PFSK-1 (cell line): ENCODE measurements at regions not wholly inside any gene's neighbourhood (a gene's known extent, or its start where the extent isn't known, plus 50 kb on each side); places are given as distances from the start of the nearest gene placed in this dataset.

Experiments
- POLR2AphosphoS5 ChIP-seq: IDR thresholded peaks from 2 replicates; pipeline ENCODE4 v1.6.1; 2012; ENCODE audit warnings: low read depth, mild to moderate bottlenecking, control low read depth, low read length, moderate library complexity
- SIN3A ChIP-seq: IDR thresholded peaks from 2 replicates; pipeline ENCODE4 v1.6.1; 2012; ENCODE audit warnings: mild to moderate bottlenecking, low read length, moderate library complexity, borderline replicate concordance; ENCODE audit not compliant: insufficient read depth
- TAF1 ChIP-seq: IDR thresholded peaks from 2 replicates; pipeline ENCODE4 v1.6.1; 2012; ENCODE audit warnings: low read length, control low read depth, borderline replicate concordance; ENCODE audit not compliant: insufficient read depth
- TF ChIP-seq, protein P1 (sequence below), 2 experiments: IDR thresholded peaks; 2 replicates each; pipeline versions ENCODE4 v1.6.1 to v1.8.0; 2011 to 2012; ENCODE audit warnings: low read depth in 2 of 2, low read length in 2 of 2, control low read depth in 1 of 2, inconsistent platforms in 1 of 2, mild to moderate bottlenecking in 1 of 2, moderate library complexity in 1 of 2; ENCODE audit not compliant: insufficient read depth in 1 of 2

DNA sequence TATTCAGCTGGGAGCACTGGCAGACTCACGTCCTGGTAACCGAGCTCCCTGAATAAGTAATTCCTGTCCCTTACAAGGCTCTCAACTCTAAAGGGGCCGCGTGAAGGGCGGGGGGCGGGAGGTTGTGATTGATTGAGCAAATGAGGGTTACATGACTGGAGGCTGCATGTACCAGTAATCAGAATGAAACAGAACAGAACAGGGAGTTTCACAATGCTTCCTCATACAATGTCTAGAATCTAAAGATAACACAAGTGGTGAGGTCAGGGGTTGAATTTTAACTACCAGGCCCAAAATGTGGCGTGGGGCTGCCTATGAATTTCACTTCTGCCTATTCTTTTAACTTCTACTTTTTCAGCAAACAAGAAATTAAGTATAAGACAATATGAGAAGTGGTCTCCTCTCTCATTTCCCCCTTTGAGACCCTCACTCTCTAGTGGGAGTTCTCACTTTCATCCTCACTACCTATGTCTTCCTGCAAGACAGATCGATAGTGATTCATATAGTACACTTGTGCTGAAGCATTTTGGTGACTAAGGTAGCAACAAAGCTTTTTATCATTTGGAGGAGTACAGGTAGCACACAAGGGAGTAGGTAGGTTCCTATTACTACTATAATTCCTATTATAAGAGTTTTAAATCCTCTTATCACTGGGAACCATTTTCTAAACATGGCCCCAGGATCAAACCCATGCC is 239.8 kb downstream of the KTN1 start:
- TF ChIP-seq TAF1 (no peak), POLR2AphosphoS5 (no peak), SIN3A (no peak)
- TF ChIP-seq, protein P1, sequence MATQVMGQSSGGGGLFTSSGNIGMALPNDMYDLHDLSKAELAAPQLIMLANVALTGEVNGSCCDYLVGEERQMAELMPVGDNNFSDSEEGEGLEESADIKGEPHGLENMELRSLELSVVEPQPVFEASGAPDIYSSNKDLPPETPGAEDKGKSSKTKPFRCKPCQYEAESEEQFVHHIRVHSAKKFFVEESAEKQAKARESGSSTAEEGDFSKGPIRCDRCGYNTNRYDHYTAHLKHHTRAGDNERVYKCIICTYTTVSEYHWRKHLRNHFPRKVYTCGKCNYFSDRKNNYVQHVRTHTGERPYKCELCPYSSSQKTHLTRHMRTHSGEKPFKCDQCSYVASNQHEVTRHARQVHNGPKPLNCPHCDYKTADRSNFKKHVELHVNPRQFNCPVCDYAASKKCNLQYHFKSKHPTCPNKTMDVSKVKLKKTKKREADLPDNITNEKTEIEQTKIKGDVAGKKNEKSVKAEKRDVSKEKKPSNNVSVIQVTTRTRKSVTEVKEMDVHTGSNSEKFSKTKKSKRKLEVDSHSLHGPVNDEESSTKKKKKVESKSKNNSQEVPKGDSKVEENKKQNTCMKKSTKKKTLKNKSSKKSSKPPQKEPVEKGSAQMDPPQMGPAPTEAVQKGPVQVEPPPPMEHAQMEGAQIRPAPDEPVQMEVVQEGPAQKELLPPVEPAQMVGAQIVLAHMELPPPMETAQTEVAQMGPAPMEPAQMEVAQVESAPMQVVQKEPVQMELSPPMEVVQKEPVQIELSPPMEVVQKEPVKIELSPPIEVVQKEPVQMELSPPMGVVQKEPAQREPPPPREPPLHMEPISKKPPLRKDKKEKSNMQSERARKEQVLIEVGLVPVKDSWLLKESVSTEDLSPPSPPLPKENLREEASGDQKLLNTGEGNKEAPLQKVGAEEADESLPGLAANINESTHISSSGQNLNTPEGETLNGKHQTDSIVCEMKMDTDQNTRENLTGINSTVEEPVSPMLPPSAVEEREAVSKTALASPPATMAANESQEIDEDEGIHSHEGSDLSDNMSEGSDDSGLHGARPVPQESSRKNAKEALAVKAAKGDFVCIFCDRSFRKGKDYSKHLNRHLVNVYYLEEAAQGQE (IDR thresholded peaks at IDR 0.05; ENCODE audit: insufficient read depth in 1 of 2, low read depth in 2 of 2, low read length in 2 of 2): no peak
